HEK293 (cell line): ENCODE measurements at regions not wholly inside any gene's neighbourhood (a gene's known extent, or its start where the extent isn't known, plus 50 kb on each side); places are given as distances from the start of the nearest gene placed in this dataset.

Source experiments
- CTCF ChIP-seq: fragments of 450-650 bp; formaldehyde crosslinking; IDR thresholded peaks from 2 replicates; pipeline ENCODE4 v1.5.1; 2016; ENCODE audit warnings: missing biosample characterization, missing genetic modification characterization
- KLF9 ChIP-seq: fragments of 450-650 bp; formaldehyde crosslinking; IDR thresholded peaks from 2 replicates; pipeline ENCODE4 v1.5.1; 2016; ENCODE audit warnings: missing biosample characterization, missing genetic modification characterization, low read depth
- MYNN ChIP-seq: fragments of 450-650 bp; formaldehyde crosslinking; IDR thresholded peaks from 2 replicates; pipeline ENCODE4 v1.5.1; 2016; ENCODE audit warnings: missing biosample characterization, missing genetic modification characterization, borderline replicate concordance
- PATZ1 ChIP-seq: fragments of 450-650 bp; formaldehyde crosslinking; IDR thresholded peaks from 2 replicates; pipeline ENCODE4 v1.5.1; 2016; ENCODE audit warnings: missing biosample characterization, missing genetic modification characterization
- PRDM6 ChIP-seq: fragments of 450-650 bp; formaldehyde crosslinking; IDR thresholded peaks from 2 replicates; pipeline ENCODE4 v1.5.1; 2017; ENCODE audit warnings: missing biosample characterization, missing genetic modification characterization
- REPIN1 ChIP-seq: fragments of 450-650 bp; formaldehyde crosslinking; IDR thresholded peaks from 2 replicates; pipeline ENCODE4 v1.5.1; 2017; ENCODE audit warnings: missing biosample characterization, missing genetic modification characterization, low read depth
- REST ChIP-seq: fragments of 450-650 bp; formaldehyde crosslinking; IDR thresholded peaks from 2 replicates; pipeline ENCODE4 v1.5.1; 2016; ENCODE audit warnings: missing biosample characterization, missing genetic modification characterization
- SCRT2 ChIP-seq: fragments of 450-650 bp; formaldehyde crosslinking; IDR thresholded peaks from 2 replicates; pipeline ENCODE4 v1.5.1; 2016; ENCODE audit warnings: missing biosample characterization, missing genetic modification characterization
- ZFP3 ChIP-seq: fragments of 450-650 bp; formaldehyde crosslinking; IDR thresholded peaks from 2 replicates; pipeline ENCODE4 v1.5.1; 2016; ENCODE audit warnings: low read depth, missing biosample characterization, missing genetic modification characterization
- ZNF138 ChIP-seq: fragments of 450-650 bp; formaldehyde crosslinking; IDR thresholded peaks from 2 replicates; pipeline ENCODE4 v1.5.1; 2016; ENCODE audit warnings: missing biosample characterization, missing genetic modification characterization, borderline replicate concordance
- ZNF23 ChIP-seq: fragments of 450-650 bp; formaldehyde crosslinking; IDR thresholded peaks from 2 replicates; pipeline ENCODE4 v1.5.1; 2016; ENCODE audit warnings: missing biosample characterization, missing genetic modification characterization, borderline replicate concordance
- ZNF404 ChIP-seq: fragments of 450-650 bp; formaldehyde crosslinking; IDR thresholded peaks from 2 replicates; pipeline ENCODE4 v1.5.1; 2017; ENCODE audit warnings: missing biosample characterization, missing genetic modification characterization

GRCh38 chr6:12560315-12560714 is 156.3 kb upstream of the PHACTR1 start:
- TF ChIP-seq MYNN (tag by site-specific recombination) (no peak), CTCF (tag by site-specific recombination) (no peak), REST (tag by site-specific recombination) (no peak), ZNF404 (tag by site-specific recombination) (no peak), SCRT2 (tag by site-specific recombination) (no peak), ZFP3 (tag by site-specific recombination) (no peak), PRDM6 (tag by site-specific recombination) (no peak), REPIN1 (tag by site-specific recombination) (no peak), ZNF138 (tag by site-specific recombination) (no peak), PATZ1 (tag by site-specific recombination) (no peak), ZNF23 (tag by site-specific recombination) (no peak), KLF9 (tag by site-specific recombination) (no peak)
